ENCODE measurements at regions not wholly inside any gene's neighbourhood (a gene's known extent, or its start where the extent isn't known, plus 50 kb on each side); places are given as distances from the start of the nearest gene placed in this dataset.

DNA sequence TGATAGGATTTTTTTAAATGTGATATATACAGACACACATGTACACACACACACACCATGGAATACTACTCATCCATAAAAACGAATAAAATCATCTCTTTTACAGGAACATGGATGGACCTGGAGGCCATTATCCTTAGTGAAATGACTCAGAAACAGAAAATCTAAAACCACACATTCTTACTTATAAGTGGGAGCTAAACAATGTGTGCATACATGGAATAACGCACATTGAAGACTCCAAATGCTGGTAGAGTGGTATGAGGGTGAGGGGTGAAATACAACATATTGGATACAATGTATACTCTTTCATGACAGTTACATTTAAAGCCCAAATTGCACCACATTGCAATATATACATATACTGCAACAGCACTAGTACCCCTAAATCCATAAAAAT, 120.2 kb upstream of the ADGRL3 start:
- H3K36me3 ChIP-seq (ENCODE audit: insufficient read depth, low read length), result no peaks in the 10 kb centered on the region
- H3K9me3 Mint-ChIP-seq (ENCODE audit: unreplicated experiment), result peaks cover 3% of the 10 kb centered on the region
- H4K20me1 ChIP-seq (ENCODE audit: insufficient read depth, low read length), result no peaks in the 10 kb centered on the region
- no peaks in the 10 kb centered on the region for H3K27me3 ChIP-seq (ENCODE audit: insufficient read depth, low read length)
- H3K36me3 Mint-ChIP-seq (ENCODE audit: low read depth, unreplicated experiment), result no peaks in the 10 kb centered on the region
- H3K4me1 Mint-ChIP-seq (ENCODE audit: low read depth, unreplicated experiment), result peaks cover 4% of the 10 kb centered on the region
- H2AFZ ChIP-seq (ENCODE audit: low read depth, low read length), result no peak overlapping the region
- H3K27ac Mint-ChIP-seq (ENCODE audit: unreplicated experiment), result no peak overlapping the region
- no peaks in the 10 kb centered on the region for H3K9me3 ChIP-seq (ENCODE audit: insufficient read depth, low read depth, low read length)
- no peak overlapping the region for H3K4me2 ChIP-seq (ENCODE audit: low read length)
- no peaks in the 10 kb centered on the region for H3K27me3 Mint-ChIP-seq (ENCODE audit: low read depth, unreplicated experiment)
- H3K9ac ChIP-seq (ENCODE audit: low read length), result no peak overlapping the region
- no peak overlapping the region for H3K4me3 ChIP-seq (ENCODE audit: insufficient read depth, low read depth, low read length)
- no peaks in the 10 kb centered on the region for H3K4me1 ChIP-seq (ENCODE audit: insufficient read depth, low read length)
- FAIRE-seq (no peak), DNase-seq (ENCODE audit: low read depth) (peak; percentile 12)
- H3K27ac ChIP-seq (ENCODE audit: low read depth, low read length), result no peak overlapping the region
- no peaks in the 10 kb centered on the region for H3K79me2 ChIP-seq (ENCODE audit: insufficient read depth, low read length)
- no peak for TF ChIP-seq CTCF (IDR thresholded peaks at IDR 0.05; ENCODE audit: insufficient read depth, low read depth, low read length)
- TF ChIP-seq EZH2 (IDR thresholded peaks at IDR 0.05; ENCODE audit: insufficient read depth, low read length), result no peak
- no peak overlapping the region for H3K4me3 Mint-ChIP-seq (ENCODE audit: unreplicated experiment)

DNA sequence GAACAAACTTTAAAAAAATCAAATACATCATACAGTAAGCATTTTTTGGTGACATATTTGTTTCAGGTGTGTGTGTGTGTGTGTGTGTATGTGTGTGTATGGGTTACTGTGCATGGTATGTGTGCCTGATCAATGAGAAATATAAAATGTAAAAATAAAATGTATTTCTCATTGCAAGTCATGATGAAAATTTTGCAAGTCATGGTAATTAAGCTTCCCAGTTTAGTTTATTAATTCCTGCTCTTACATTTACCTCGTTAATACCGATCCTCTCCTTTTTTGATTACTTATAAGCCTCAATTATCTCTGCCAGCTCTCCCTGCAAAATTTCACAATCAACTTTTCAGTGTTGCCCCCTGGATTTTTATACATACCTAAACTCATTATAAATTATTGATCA, 114.6 kb upstream of the ADGRL3 start:
- no peak for DNase-seq (ENCODE audit: low read depth)
- Histone ChIP-seq H3K4me3 (ENCODE audit: insufficient read depth, low read depth, low read length) (no peak overlapping the region), H3K36me3 (ENCODE audit: insufficient read depth, low read length) (no peaks in the 10 kb centered on the region), H2AFZ (ENCODE audit: low read depth, low read length) (no peak overlapping the region), H3K9ac (ENCODE audit: low read length) (no peak overlapping the region), H3K79me2 (ENCODE audit: insufficient read depth, low read length) (no peaks in the 10 kb centered on the region), H3K27ac (ENCODE audit: low read depth, low read length) (no peak overlapping the region), H3K27me3 (ENCODE audit: insufficient read depth, low read length) (no peaks in the 10 kb centered on the region), H3K9me3 (ENCODE audit: insufficient read depth, low read depth, low read length) (no peaks in the 10 kb centered on the region), H4K20me1 (ENCODE audit: insufficient read depth, low read length) (no peaks in the 10 kb centered on the region), H3K4me1 (ENCODE audit: insufficient read depth, low read length) (no peaks in the 10 kb centered on the region), H3K4me2 (ENCODE audit: low read length) (no peak overlapping the region)
- no peak for TF ChIP-seq CTCF (IDR thresholded peaks at IDR 0.05; ENCODE audit: insufficient read depth, low read depth, low read length)
- TF ChIP-seq EZH2 (IDR thresholded peaks at IDR 0.05; ENCODE audit: insufficient read depth, low read length), result no peak
- Mint-ChIP-seq H3K4me1 (ENCODE audit: low read depth, unreplicated experiment) (no peaks in the 10 kb centered on the region), H3K27ac (ENCODE audit: unreplicated experiment) (no peak overlapping the region), H3K9me3 (ENCODE audit: unreplicated experiment) (no peaks in the 10 kb centered on the region), H3K36me3 (ENCODE audit: low read depth, unreplicated experiment) (no peaks in the 10 kb centered on the region), H3K27me3 (ENCODE audit: low read depth, unreplicated experiment) (no peaks in the 10 kb centered on the region), H3K4me3 (ENCODE audit: unreplicated experiment) (no peak overlapping the region)
- no peak for FAIRE-seq

- Histone ChIP-seq H3K27me3 (ENCODE audit: insufficient read depth, low read length) (no peaks in the 10 kb centered on the region), H3K79me2 (ENCODE audit: insufficient read depth, low read length) (no peaks in the 10 kb centered on the region), H3K9me3 (ENCODE audit: insufficient read depth, low read depth, low read length) (no peaks in the 10 kb centered on the region), H4K20me1 (ENCODE audit: insufficient read depth, low read length) (no peaks in the 10 kb centered on the region), H2AFZ (ENCODE audit: low read depth, low read length) (no peak overlapping the region), H3K27ac (ENCODE audit: low read depth, low read length) (no peak overlapping the region), H3K4me2 (ENCODE audit: low read length) (no peak overlapping the region), H3K36me3 (ENCODE audit: insufficient read depth, low read length) (no peaks in the 10 kb centered on the region), H3K4me1 (ENCODE audit: insufficient read depth, low read length) (no peaks in the 10 kb centered on the region), H3K9ac (ENCODE audit: low read length) (no peak overlapping the region), H3K4me3 (ENCODE audit: insufficient read depth, low read depth, low read length) (no peak overlapping the region)
- Mint-ChIP-seq H3K9me3 (ENCODE audit: unreplicated experiment) (no peaks in the 10 kb centered on the region), H3K27me3 (ENCODE audit: low read depth, unreplicated experiment) (no peaks in the 10 kb centered on the region), H3K36me3 (ENCODE audit: low read depth, unreplicated experiment) (no peaks in the 10 kb centered on the region), H3K4me1 (ENCODE audit: low read depth, unreplicated experiment) (no peaks in the 10 kb centered on the region), H3K27ac (ENCODE audit: unreplicated experiment) (no peak overlapping the region), H3K4me3 (ENCODE audit: unreplicated experiment) (no peak overlapping the region)
- FAIRE-seq (no peak), DNase-seq (ENCODE audit: low read depth) (no peak)
- TF ChIP-seq CTCF (IDR thresholded peaks at IDR 0.05; ENCODE audit: insufficient read depth, low read depth, low read length), result no peak
- TF ChIP-seq EZH2 (IDR thresholded peaks at IDR 0.05; ENCODE audit: insufficient read depth, low read length), result no peak
These were observed 113.8 kb upstream of the ADGRL3 start for GRCh38 chr4:61086357-61086756.

Data from astrocyte (in vitro differentiated cells and primary cell).